HEK293 (cell line): ENCODE measurements at regions not wholly inside any gene's neighbourhood (a gene's known extent, or its start where the extent isn't known, plus 50 kb on each side); places are given as distances from the start of the nearest gene placed in this dataset.

ENCODE experiments used
- CTCF ChIA-PET: fragments of 350-600 bp; formaldehyde crosslinking; extraction: SDS; loops from one replicate; lab custom pipeline; 2021; ENCODE audit warnings: antibody characterized with exemption; lab: Yijun Ruan, JAX
- POLR2A ChIA-PET: fragments of 300-600 bp; formaldehyde crosslinking; extraction: SDS; loops from one replicate; lab custom pipeline; 2020; ENCODE audit warnings: antibody characterized with exemption, inconsistent platforms; lab: Yijun Ruan, JAX
- H3K27ac ChIP-seq: fragments of 200-500 bp; sonication (Bioruptor generic); 2 replicates; pipeline ENCODE4 v1.5.1; 2014; ENCODE audit warnings: low read depth, low read length, control low read depth, inconsistent platforms; ENCODE audit errors: extremely low read depth
- H3K36me3 ChIP-seq, 2 experiments: fragments of 200-500 bp in 1 of 2; sonication (Bioruptor generic) in 1 of 2; 1 replicate in 1 of 2; 2 replicates in 1 of 2; pipeline ENCODE4 v1.5.1; 2014 to 2017; ENCODE audit warnings: inconsistent platforms in 2 of 2, low read length in 2 of 2; ENCODE audit not compliant: control insufficient read depth in 2 of 2, insufficient read depth in 1 of 2
- H3K4me1 ChIP-seq: fragments of 200-500 bp; sonication (Bioruptor generic); 2 replicates; pipeline ENCODE4 v1.5.1; 2014; ENCODE audit warnings: mild to moderate bottlenecking, low read length, inconsistent platforms; ENCODE audit not compliant: control insufficient read depth, insufficient read depth
- H3K4me3 ChIP-seq: 2 replicates; pipeline ENCODE4 v1.5.1; 2011; ENCODE audit warnings: low read depth, mild to moderate bottlenecking, control low read depth, low read length, moderate library complexity
- H3K9me3 ChIP-seq: fragments of 200-500 bp; sonication (Bioruptor generic); 2 replicates; pipeline ENCODE4 v1.5.1; 2014; ENCODE audit warnings: low read depth, low read length, inconsistent platforms; ENCODE audit not compliant: control insufficient read depth, insufficient read depth
- GLI2 ChIP-seq: fragments of 450-650 bp; formaldehyde crosslinking; IDR thresholded peaks from 2 replicates; pipeline ENCODE4; 2017; ENCODE audit warnings: missing biosample characterization, missing genetic modification characterization, low read depth, borderline replicate concordance
- GLIS1 ChIP-seq: fragments of 450-650 bp; formaldehyde crosslinking; IDR thresholded peaks from 2 replicates; pipeline ENCODE4 v1.5.1; 2016; ENCODE audit warnings: missing biosample characterization, missing genetic modification characterization
- TCF7L2 ChIP-seq: IDR thresholded peaks from 2 replicates; pipeline ENCODE4 v1.6.1; 2011; ENCODE audit warnings: low read depth, mild to moderate bottlenecking, inconsistent platforms, low read length, moderate library complexity, borderline replicate concordance
- ZFP37 ChIP-seq: fragments of 450-650 bp; formaldehyde crosslinking; IDR thresholded peaks from 2 replicates; pipeline ENCODE4 v1.5.1; 2016; ENCODE audit warnings: missing biosample characterization, missing genetic modification characterization
- ZNF146 ChIP-seq: fragments of 450-650 bp; formaldehyde crosslinking; IDR thresholded peaks from 2 replicates; pipeline ENCODE4 v1.5.1; 2016; ENCODE audit warnings: missing biosample characterization, missing genetic modification characterization
- ZNF155 ChIP-seq: fragments of 450-650 bp; formaldehyde crosslinking; IDR thresholded peaks from 2 replicates; pipeline ENCODE4 v1.5.1; 2016; ENCODE audit warnings: missing biosample characterization, missing genetic modification characterization
- ZNF174 ChIP-seq: fragments of 450-650 bp; formaldehyde crosslinking; IDR thresholded peaks from 2 replicates; pipeline ENCODE4 v1.5.0; 2017; ENCODE audit warnings: missing biosample characterization, mild to moderate bottlenecking, missing genetic modification characterization
- ZNF426 ChIP-seq: fragments of 450-650 bp; formaldehyde crosslinking; IDR thresholded peaks from 2 replicates; pipeline ENCODE4 v1.5.1; 2017; ENCODE audit warnings: missing biosample characterization, missing genetic modification characterization, mild to moderate bottlenecking, inconsistent platforms, moderate library complexity
- ZNF555 ChIP-seq: fragments of 450-650 bp; formaldehyde crosslinking; conservative IDR thresholded peaks from 2 replicates; pipeline ENCODE4 v1.5.1; 2017; ENCODE audit warnings: missing biosample characterization, mild to moderate bottlenecking, missing genetic modification characterization, inconsistent platforms
- ZNF571 ChIP-seq: fragments of 450-650 bp; formaldehyde crosslinking; IDR thresholded peaks from 2 replicates; pipeline ENCODE4 v1.5.0; 2017; ENCODE audit warnings: missing biosample characterization, missing genetic modification characterization
- ZNF600 ChIP-seq: fragments of 450-650 bp; formaldehyde crosslinking; IDR thresholded peaks from 2 replicates; pipeline ENCODE4 v1.5.1; 2016; ENCODE audit warnings: missing biosample characterization, missing genetic modification characterization
- ZNF768 ChIP-seq: fragments of 450-650 bp; formaldehyde crosslinking; IDR thresholded peaks from 2 replicates; pipeline ENCODE4 v1.5.1; 2018; ENCODE audit warnings: missing biosample characterization, mild to moderate bottlenecking, missing genetic modification characterization
- ZNF785 ChIP-seq: fragments of 450-650 bp; formaldehyde crosslinking; IDR thresholded peaks from 2 replicates; pipeline ENCODE4 v1.5.1; 2016; ENCODE audit warnings: missing biosample characterization, missing genetic modification characterization
- ZNF843 ChIP-seq: fragments of 450-650 bp; formaldehyde crosslinking; IDR thresholded peaks from 2 replicates; pipeline ENCODE4 v1.5.1; 2016; ENCODE audit warnings: missing biosample characterization, missing genetic modification characterization
- TF ChIP-seq, protein P1 (sequence below): fragments of 450-650 bp; formaldehyde crosslinking; IDR thresholded peaks from 2 replicates; pipeline ENCODE4 v1.5.1; 2017; ENCODE audit warnings: missing biosample characterization, missing genetic modification characterization
- TF ChIP-seq, protein P2 (sequence below): fragments of 450-650 bp; formaldehyde crosslinking; IDR thresholded peaks from 2 replicates; pipeline ENCODE4 v1.5.1; 2017; ENCODE audit warnings: missing biosample characterization, mild to moderate bottlenecking, missing genetic modification characterization, moderate library complexity
- TF ChIP-seq, protein P3 (sequence below): fragments of 450-650 bp; formaldehyde crosslinking; IDR thresholded peaks from 2 replicates; pipeline ENCODE4 v1.5.1; 2016; ENCODE audit warnings: missing biosample characterization, missing genetic modification characterization
- TF ChIP-seq, protein P4 (sequence below): fragments of 450-650 bp; formaldehyde crosslinking; optimal IDR thresholded peaks from 2 replicates; pipeline ENCODE3; 2016; ENCODE audit warnings: missing biosample characterization, mild to moderate bottlenecking, missing genetic modification characterization

DNA sequence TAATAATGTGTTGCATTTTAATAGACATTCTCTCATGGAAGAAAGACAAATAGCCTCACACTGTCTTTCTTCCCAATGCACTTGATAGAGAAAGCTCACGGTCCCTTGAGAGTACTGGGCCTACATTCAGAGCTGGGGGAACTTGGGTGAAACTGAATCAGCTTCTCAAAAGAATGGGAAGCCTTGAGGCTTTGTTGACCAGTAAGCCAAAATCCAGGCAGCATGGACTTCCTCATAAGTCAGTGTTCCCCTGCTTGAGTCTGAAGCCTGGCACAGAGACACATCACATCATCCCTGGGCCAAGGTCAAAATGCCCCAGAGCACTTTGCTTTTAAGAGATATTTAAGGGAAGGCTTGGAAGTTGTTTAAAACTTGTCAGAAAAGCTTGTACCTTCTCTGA, 302.2 kb upstream of the SALL1 start (continued):
- TF ChIP-seq, protein P1, sequence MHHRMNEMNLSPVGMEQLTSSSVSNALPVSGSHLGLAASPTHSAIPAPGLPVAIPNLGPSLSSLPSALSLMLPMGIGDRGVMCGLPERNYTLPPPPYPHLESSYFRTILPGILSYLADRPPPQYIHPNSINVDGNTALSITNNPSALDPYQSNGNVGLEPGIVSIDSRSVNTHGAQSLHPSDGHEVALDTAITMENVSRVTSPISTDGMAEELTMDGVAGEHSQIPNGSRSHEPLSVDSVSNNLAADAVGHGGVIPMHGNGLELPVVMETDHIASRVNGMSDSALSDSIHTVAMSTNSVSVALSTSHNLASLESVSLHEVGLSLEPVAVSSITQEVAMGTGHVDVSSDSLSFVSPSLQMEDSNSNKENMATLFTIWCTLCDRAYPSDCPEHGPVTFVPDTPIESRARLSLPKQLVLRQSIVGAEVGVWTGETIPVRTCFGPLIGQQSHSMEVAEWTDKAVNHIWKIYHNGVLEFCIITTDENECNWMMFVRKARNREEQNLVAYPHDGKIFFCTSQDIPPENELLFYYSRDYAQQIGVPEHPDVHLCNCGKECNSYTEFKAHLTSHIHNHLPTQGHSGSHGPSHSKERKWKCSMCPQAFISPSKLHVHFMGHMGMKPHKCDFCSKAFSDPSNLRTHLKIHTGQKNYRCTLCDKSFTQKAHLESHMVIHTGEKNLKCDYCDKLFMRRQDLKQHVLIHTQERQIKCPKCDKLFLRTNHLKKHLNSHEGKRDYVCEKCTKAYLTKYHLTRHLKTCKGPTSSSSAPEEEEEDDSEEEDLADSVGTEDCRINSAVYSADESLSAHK (tag by site-specific recombination) = no peak
- TF ChIP-seq, all 188 proteins: peak for 0

DNA sequence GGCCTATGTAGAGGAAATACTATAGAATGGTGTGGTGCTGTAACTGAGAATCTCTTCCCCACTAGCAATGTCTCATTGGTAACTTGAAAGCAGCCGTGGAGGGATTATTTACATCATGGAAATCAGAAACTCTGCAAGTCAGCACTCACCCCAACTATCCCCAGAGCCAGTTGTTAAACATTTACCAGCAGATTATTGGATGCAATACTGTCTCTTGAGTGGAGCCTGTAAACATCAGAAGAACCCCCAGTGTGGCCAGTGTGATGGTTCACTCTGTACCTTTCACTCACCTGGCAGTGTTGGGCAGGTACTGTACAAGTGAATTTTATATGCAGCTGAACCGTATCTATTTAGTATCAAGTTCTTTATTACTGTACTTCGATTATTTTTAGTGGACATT, 299.8 kb upstream of the SALL1 start:
- Histone ChIP-seq H3K4me3 (no peak overlapping the region), H3K36me3 (no peaks in the 10 kb centered on the region), H3K9me3 (no peaks in the 10 kb centered on the region), H3K4me1 (no peaks in the 10 kb centered on the region), H3K27ac (no peak overlapping the region)
- POLR2A ChIA-PET = no interaction called here
- CTCF ChIA-PET = no interaction called here
- TF ChIP-seq ZNF600 (tag by site-specific recombination) = no peak
- TF ChIP-seq ZNF571 (tag by site-specific recombination) = no peak
- no peak for TF ChIP-seq ZNF174 (tag by site-specific recombination)
- no peak for TF ChIP-seq TCF7L2
- no peak for TF ChIP-seq ZNF555 (tag by site-specific recombination)
- TF ChIP-seq GLI2 (tag by site-specific recombination) = no peak
- no peak for TF ChIP-seq ZNF426 (tag by site-specific recombination)
- no peak for TF ChIP-seq GLIS1 (tag by site-specific recombination)
- TF ChIP-seq, protein P2, sequence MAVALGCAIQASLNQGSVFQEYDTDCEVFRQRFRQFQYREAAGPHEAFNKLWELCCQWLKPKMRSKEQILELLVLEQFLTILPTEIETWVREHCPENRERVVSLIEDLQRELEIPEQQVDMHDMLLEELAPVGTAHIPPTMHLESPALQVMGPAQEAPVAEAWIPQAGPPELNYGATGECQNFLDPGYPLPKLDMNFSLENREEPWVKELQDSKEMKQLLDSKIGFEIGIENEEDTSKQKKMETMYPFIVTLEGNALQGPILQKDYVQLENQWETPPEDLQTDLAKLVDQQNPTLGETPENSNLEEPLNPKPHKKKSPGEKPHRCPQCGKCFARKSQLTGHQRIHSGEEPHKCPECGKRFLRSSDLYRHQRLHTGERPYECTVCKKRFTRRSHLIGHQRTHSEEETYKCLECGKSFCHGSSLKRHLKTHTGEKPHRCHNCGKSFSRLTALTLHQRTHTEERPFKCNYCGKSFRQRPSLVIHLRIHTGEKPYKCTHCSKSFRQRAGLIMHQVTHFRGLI = no peak
- TF ChIP-seq ZNF785 (tag by site-specific recombination) = no peak
- TF ChIP-seq, protein P3, sequence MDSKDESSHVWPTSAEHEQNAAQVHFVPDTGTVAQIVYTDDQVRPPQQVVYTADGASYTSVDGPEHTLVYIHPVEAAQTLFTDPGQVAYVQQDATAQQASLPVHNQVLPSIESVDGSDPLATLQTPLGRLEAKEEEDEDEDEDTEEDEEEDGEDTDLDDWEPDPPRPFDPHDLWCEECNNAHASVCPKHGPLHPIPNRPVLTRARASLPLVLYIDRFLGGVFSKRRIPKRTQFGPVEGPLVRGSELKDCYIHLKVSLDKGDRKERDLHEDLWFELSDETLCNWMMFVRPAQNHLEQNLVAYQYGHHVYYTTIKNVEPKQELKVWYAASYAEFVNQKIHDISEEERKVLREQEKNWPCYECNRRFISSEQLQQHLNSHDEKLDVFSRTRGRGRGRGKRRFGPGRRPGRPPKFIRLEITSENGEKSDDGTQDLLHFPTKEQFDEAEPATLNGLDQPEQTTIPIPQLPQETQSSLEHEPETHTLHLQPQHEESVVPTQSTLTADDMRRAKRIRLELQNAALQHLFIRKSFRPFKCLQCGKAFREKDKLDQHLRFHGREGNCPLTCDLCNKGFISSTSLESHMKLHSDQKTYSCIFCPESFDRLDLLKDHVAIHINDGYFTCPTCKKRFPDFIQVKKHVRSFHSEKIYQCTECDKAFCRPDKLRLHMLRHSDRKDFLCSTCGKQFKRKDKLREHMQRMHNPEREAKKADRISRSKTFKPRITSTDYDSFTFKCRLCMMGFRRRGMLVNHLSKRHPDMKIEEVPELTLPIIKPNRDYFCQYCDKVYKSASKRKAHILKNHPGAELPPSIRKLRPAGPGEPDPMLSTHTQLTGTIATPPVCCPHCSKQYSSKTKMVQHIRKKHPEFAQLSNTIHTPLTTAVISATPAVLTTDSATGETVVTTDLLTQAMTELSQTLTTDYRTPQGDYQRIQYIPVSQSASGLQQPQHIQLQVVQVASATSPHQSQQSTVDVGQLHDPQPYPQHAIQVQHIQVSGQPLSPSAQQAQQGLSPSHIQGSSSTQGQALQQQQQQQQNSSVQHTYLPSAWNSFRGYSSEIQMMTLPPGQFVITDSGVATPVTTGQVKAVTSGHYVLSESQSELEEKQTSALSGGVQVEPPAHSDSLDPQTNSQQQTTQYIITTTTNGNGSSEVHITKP = no peak
- no peak for TF ChIP-seq ZFP37 (tag by site-specific recombination)
- no peak for TF ChIP-seq ZNF146
- TF ChIP-seq ZNF155 (tag by site-specific recombination) = no peak
- TF ChIP-seq, protein P4, sequence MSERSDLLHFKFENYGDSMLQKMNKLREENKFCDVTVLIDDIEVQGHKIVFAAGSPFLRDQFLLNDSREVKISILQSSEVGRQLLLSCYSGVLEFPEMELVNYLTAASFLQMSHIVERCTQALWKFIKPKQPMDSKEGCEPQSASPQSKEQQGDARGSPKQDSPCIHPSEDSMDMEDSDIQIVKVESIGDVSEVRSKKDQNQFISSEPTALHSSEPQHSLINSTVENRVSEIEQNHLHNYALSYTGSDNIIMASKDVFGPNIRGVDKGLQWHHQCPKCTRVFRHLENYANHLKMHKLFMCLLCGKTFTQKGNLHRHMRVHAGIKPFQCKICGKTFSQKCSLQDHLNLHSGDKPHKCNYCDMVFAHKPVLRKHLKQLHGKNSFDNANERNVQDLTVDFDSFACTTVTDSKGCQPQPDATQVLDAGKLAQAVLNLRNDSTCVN (tag by site-specific recombination) = no peak
- TF ChIP-seq ZNF843 = no peak
- no peak for TF ChIP-seq ZNF768
